SK-N-SH (cell line): ENCODE measurements at regions not wholly inside any gene's neighbourhood (a gene's known extent, or its start where the extent isn't known, plus 50 kb on each side); places are given as distances from the start of the nearest gene placed in this dataset.

Experiments used
- CHD2 ChIP-seq: fragments of 150-350 bp; IDR thresholded peaks from 2 replicates; pipeline ENCODE4 v1.6.1; 2018; ENCODE audit warnings: low read length; ENCODE audit not compliant: partially characterized antibody
- CTCF ChIP-seq: fragments of 200-600 bp; sonication (generic); IDR thresholded peaks from 2 replicates; pipeline ENCODE4 v1.6.1; 2017; ENCODE audit warnings: antibody characterized with exemption, mild to moderate bottlenecking, moderate library complexity
- EZH2phosphoT487 ChIP-seq: fragments of 200-600 bp; sonication (generic); IDR thresholded peaks from 2 replicates; pipeline ENCODE4 v1.6.1; 2017; ENCODE audit warnings: low read depth, mixed run types, mild to moderate bottlenecking, antibody characterized with exemption, moderate library complexity, borderline replicate concordance
- FOXJ3 ChIP-seq: sonication (generic); formaldehyde crosslinking; IDR thresholded peaks from 2 replicates; pipeline ENCODE4 v1.5.1; 2020; ENCODE audit warnings: mild to moderate bottlenecking, missing genetic modification reagents
- REST ChIP-seq: IDR thresholded peaks from 2 replicates; pipeline ENCODE4 v1.6.1; 2012; ENCODE audit warnings: mild to moderate bottlenecking, low read depth, low read length, moderate library complexity
- RFX5 ChIP-seq: IDR thresholded peaks from 2 replicates; pipeline ENCODE4 v1.6.1; 2012; ENCODE audit warnings: mild to moderate bottlenecking, improper control_type of control experiment, low read length
- SIN3A ChIP-seq: IDR thresholded peaks from 2 replicates; pipeline ENCODE4 v1.6.1; 2012; ENCODE audit warnings: low read depth, mild to moderate bottlenecking, low read length, moderate library complexity, borderline replicate concordance
- TAF1 ChIP-seq: IDR thresholded peaks from 2 replicates; pipeline ENCODE4 v1.6.1; 2012; ENCODE audit warnings: low read depth, mild to moderate bottlenecking, low read length, moderate library complexity, borderline replicate concordance

GRCh38 chr1:104923075-104923474, 1173.4 kb downstream of the AMY1C start:
- TF ChIP-seq REST (no peak), FOXJ3 (no peak), TAF1 (no peak), SIN3A (no peak), CHD2 (no peak), CTCF (no peak), EZH2phosphoT487 (no peak), RFX5 (no peak)
